ENCODE measurements at regions not wholly inside any gene's neighbourhood (a gene's known extent, or its start where the extent isn't known, plus 50 kb on each side); places are given as distances from the start of the nearest gene placed in this dataset.

GRCh38 chr13:109361562-109362289 is 424.7 kb downstream of the IRS2 start:
- H3K4me1 Mint-ChIP-seq = no peaks in the 10 kb centered on the region
- no peak overlapping the region for H3K4me3 Mint-ChIP-seq
- DNase-seq (no peak), ATAC-seq (no peak)
- H3K27ac Mint-ChIP-seq = no peak overlapping the region
- H3K9me3 Mint-ChIP-seq = peaks cover 0 to 10% of the 10 kb centered on the region in 2 donors
- no peaks in the 10 kb centered on the region for H3K27me3 Mint-ChIP-seq

GRCh38 chr13:109357751-109358471 is 428.5 kb downstream of the IRS2 start:
- DNase-seq (no peak), ATAC-seq (no peak)
- no peak overlapping the region for H3K4me3 Mint-ChIP-seq
- H3K9me3 Mint-ChIP-seq = no peaks in the 10 kb centered on the region
- H3K27ac Mint-ChIP-seq = no peak overlapping the region
- peaks cover 7% of the 10 kb centered on the region for H3K27me3 Mint-ChIP-seq
- H3K4me1 Mint-ChIP-seq = no peaks in the 10 kb centered on the region

DNA sequence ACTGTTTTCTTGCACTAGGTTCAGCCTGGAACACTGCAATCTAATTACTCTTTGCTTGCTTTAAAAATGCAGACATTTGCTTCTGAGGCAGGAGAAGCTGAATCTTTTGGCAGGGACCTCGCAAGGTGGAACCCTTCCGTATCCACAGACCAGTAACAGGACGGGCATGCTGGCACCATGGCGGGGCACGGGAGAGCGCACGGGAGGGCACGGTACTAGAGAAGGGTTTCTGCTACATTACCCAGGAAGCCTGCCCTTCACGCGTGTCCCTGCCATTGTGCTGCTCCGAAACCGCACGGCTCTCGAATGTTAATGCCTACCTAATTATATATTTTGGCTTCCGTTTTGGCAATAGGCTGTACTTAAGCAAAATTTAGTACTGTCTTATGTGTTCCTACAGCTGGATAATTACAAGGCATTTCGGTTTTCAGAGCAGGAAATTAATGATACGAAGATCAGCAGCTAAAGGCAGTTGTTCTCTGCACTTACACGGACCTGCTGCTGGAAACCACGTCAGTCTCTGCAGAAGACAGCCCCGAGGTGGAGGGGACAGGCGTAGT is 430.4 kb downstream of the IRS2 start:
- Mint-ChIP-seq H3K4me1 (no peaks in the 10 kb centered on the region), H3K27me3 (peaks cover 16% of the 10 kb centered on the region), H3K4me3 (no peak overlapping the region), H3K9me3 (no peaks in the 10 kb centered on the region), H3K27ac (no peak overlapping the region)
- ATAC-seq = no peak
- DNase-seq = no peak

GRCh38 chr13:109355166-109355565 is 431.2 kb downstream of the IRS2 start:
- Mint-ChIP-seq H3K4me1 (no peaks in the 10 kb centered on the region), H3K9me3 (no peaks in the 10 kb centered on the region), H3K27ac (no peak overlapping the region), H3K27me3 (peaks cover 16% of the 10 kb centered on the region), H3K4me3 (no peak overlapping the region)
- ATAC-seq = no peak
- DNase-seq = no peak

- DNase-seq = no peak
- peaks cover 29% of the 10 kb centered on the region for H3K27me3 Mint-ChIP-seq
- H3K4me1 Mint-ChIP-seq = no peaks in the 10 kb centered on the region
- ATAC-seq = no peak
- H3K4me3 Mint-ChIP-seq = no peak overlapping the region
- no peaks in the 10 kb centered on the region for H3K9me3 Mint-ChIP-seq
- H3K27ac Mint-ChIP-seq = no peak overlapping the region
Measured at GRCh38 chr13:109351236-109351635, 435.1 kb downstream of the IRS2 start.

- no peak overlapping the region for H3K4me3 Mint-ChIP-seq
- H3K27ac Mint-ChIP-seq = no peak overlapping the region
- DNase-seq (no peak), ATAC-seq (no peak)
- no peaks in the 10 kb centered on the region for H3K4me1 Mint-ChIP-seq
- no peaks in the 10 kb centered on the region for H3K9me3 Mint-ChIP-seq
- H3K27me3 Mint-ChIP-seq = peaks cover 39% of the 10 kb centered on the region
Measured at GRCh38 chr13:109348519-109349258, 437.7 kb downstream of the IRS2 start.

- DNase-seq (no peak), ATAC-seq (no peak)
- Mint-ChIP-seq H3K4me1 (no peaks in the 10 kb centered on the region), H3K9me3 (no peaks in the 10 kb centered on the region), H3K27me3 (peaks cover 22% of the 10 kb centered on the region), H3K4me3 (no peak overlapping the region), H3K27ac (no peak overlapping the region)
Measured at GRCh38 chr13:109346060-109346459, 440.3 kb downstream of the IRS2 start.

DNA sequence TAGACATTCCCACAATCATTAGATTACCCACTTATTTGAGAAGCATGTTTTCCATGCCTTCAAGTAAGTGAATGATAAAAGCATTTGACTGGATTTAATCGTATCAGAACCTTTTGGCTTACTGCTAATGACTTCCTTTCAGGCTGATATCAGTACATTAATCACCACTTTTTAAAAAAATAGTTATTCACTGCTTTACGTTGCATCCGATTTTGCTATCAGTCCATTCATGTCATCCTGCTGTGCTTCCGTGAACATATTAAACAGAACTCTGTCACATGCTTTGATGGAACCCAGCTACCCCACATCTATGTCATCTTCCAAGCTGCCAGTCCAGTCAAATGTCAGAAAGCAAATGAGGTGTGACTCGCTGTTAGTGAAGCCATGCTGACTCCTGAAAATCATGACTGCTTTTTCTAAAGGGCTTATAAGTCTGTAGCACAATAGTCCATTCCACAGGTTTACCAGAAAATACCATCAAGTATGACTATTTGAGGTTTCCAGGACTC is 440.9 kb downstream of the IRS2 start:
- Mint-ChIP-seq H3K4me3 (no peak overlapping the region), H3K4me1 (no peaks in the 10 kb centered on the region), H3K27me3 (peaks cover 22% of the 10 kb centered on the region), H3K9me3 (no peaks in the 10 kb centered on the region), H3K27ac (no peak overlapping the region)
- ATAC-seq (no peak), DNase-seq (no peak)

GRCh38 chr13:109344552-109345157 is 441.7 kb downstream of the IRS2 start:
- DNase-seq (no peak), ATAC-seq (no peak)
- no peak overlapping the region for H3K27ac Mint-ChIP-seq

DNA sequence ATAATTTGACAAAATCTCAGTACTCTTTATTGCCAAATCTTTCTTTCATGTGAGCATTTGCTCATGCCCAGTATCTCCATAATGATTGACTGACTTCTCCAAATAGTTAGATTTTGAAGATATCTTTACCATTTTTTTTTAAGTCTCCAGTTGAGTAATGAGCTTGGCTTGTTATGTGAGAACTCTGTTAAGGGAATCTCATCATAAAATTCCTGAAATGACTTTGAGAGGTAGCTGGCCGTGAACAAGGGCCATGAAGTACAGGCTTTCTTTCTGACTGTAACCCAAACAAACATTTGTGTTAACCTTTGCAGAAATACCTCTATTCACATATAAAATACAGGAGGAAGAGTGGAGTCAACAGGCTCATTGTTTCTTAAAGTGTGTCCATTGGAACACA is 449.7 kb downstream of the IRS2 start:
- DNase-seq (no peak), ATAC-seq (no peak)
- H3K27me3 Mint-ChIP-seq = peaks cover 12% of the 10 kb centered on the region
- H3K9me3 Mint-ChIP-seq = no peaks in the 10 kb centered on the region
- H3K4me3 Mint-ChIP-seq = no peak overlapping the region
- H3K4me1 Mint-ChIP-seq = no peaks in the 10 kb centered on the region
- H3K27ac Mint-ChIP-seq = no peak overlapping the region

More at GRCh38 chr13:109344552-109345157, 441.7 kb downstream of the IRS2 start:
- no peaks in the 10 kb centered on the region for H3K4me1 Mint-ChIP-seq
- H3K27me3 Mint-ChIP-seq = peaks cover 20% of the 10 kb centered on the region
- H3K9me3 Mint-ChIP-seq = no peaks in the 10 kb centered on the region
- no peak overlapping the region for H3K4me3 Mint-ChIP-seq

DNA sequence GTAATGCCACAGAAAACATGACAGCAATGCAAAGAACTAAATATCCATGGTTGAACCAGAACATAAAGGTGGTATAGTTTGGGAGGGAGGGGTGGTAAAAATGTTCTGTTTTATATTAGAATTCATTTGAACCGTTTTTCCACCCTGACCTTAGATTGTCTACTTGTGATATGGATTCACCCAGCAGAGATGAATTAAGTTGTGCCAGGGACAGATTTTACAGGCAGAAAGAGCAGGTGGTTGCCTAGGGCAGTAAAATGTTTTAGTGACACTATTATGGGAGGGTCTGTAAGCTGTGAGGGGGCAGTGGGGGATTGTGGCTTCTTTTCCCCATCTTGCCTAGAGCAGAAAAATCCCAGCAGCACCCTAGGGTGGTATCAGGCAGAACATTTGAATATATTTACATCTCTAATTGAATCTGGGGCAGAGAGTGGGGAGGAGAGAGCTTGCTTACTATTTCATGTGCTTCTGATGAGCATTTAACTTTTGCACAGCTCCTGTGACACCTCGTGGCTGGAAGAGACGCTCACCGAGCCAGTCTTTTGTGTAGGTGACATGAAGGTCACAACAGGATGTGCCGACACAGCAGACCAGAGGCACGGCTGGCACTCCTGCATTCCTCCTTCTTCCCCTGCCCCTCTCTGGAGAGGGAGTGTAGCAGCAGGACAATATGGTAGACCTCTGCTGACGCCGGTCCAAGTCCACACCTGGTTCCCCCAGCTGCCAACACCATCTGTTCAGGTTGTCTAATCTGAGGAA is 452.3 kb downstream of the IRS2 start:
- DNase-seq = no peak
- Mint-ChIP-seq H3K9me3 (no peaks in the 10 kb centered on the region), H3K27ac (peak overlapping the region in 1 of 2 donors; percentile 78), H3K4me3 (no peak overlapping the region), H3K4me1 (no peaks in the 10 kb centered on the region), H3K27me3 (peaks cover 12% of the 10 kb centered on the region)
- ATAC-seq = no peak

GRCh38 chr13:109332506-109333499 is 453.6 kb downstream of the IRS2 start:
- Mint-ChIP-seq H3K4me3 (no peak overlapping the region), H3K4me1 (no peaks in the 10 kb centered on the region), H3K27me3 (peaks cover 12% of the 10 kb centered on the region), H3K9me3 (no peaks in the 10 kb centered on the region), H3K27ac (no peak overlapping the region)
- no peak for ATAC-seq
- no peak for DNase-seq

GRCh38 chr13:109331898-109332297 is 454.5 kb downstream of the IRS2 start:
- no peaks in the 10 kb centered on the region for H3K9me3 Mint-ChIP-seq
- no peaks in the 10 kb centered on the region for H3K4me1 Mint-ChIP-seq
- peak overlapping the region in 1 of 2 donors; percentile 48 for H3K27ac Mint-ChIP-seq
- ATAC-seq (no peak), DNase-seq (no peak)
- peaks cover 12% of the 10 kb centered on the region for H3K27me3 Mint-ChIP-seq
- H3K4me3 Mint-ChIP-seq = no peak overlapping the region

GRCh38 chr13:109331011-109331433 is 455.4 kb downstream of the IRS2 start:
- Mint-ChIP-seq H3K9me3 (no peaks in the 10 kb centered on the region), H3K27ac (no peak overlapping the region), H3K27me3 (peaks cover 12% of the 10 kb centered on the region), H3K4me3 (no peak overlapping the region), H3K4me1 (no peaks in the 10 kb centered on the region)
- DNase-seq (no peak), ATAC-seq (no peak)

Data from stimulated activated naive CD8-positive, alpha-beta T cell treated with anti-CD3 and anti-CD28 coated beads, Interleukin-15, amount 100 ng/mL, for 72 hours (primary cell).